GM19239 (cell line): ENCODE measurements at regions not wholly inside any gene's neighbourhood (a gene's known extent, or its start where the extent isn't known, plus 50 kb on each side); places are given as distances from the start of the nearest gene placed in this dataset.

Source experiments
- DNase-seq: peaks from one replicate; pipeline ENCODE4 v3.0.0; 2011; ENCODE audit warnings: low spot score; ENCODE audit not compliant: insufficient read length
- FAIRE-seq: peaks from 2 replicates; lab custom pipeline; 2011; peaks lifted over from hg19 to GRCh38; lab: Jason Lieb, UNC

DNA sequence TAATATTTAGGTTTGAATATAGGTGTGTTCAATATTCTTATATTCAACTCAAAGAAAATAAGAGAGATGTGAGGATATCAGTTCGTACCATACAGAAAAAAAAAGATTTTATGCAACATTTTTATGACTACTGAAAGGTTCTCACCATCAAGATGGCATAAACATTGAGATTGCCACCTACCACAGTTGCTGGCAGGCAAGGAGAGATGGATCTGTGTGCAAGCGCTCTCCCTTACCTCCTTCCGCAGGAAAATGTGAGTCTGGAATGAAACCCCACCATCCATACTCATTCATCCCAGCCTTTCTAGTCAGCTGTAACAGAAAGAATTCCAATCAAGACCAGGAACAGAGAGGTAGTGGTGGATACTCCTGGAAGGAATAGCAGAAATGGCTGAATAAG, 376.9 kb downstream of the PPP3CA start:
- DNase-seq (no peak), FAIRE-seq (no peak)

GRCh38 chr4:100969925-100970324, 377.4 kb downstream of the PPP3CA start:
- DNase-seq (no peak), FAIRE-seq (no peak)

DNA sequence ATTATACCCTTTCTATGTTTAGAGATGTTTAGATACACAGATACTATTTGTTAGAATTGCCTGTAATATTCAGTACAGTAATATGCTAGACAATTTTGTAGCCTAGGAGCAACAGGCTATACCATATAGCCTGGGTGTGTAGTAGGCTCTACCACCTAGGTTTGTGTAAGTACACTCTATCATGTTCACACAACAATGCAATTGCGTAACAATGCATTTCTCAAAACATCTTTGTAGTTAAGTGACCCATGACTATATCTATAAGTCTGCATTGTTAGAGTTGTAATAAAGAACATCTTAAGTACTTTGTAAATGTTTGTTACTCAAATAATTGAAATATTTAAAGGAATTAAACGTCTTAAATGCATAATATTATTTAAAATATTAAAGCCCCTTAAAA, 379.3 kb downstream of the PPP3CA start:
- FAIRE-seq (no peak), DNase-seq (no peak)

- no peak for FAIRE-seq
- DNase-seq: no peak
Measured at GRCh38 chr4:100963627-100964026, 383.7 kb downstream of the PPP3CA start.

GRCh38 chr4:100962698-100963097, 384.6 kb downstream of the PPP3CA start:
- FAIRE-seq (no peak), DNase-seq (no peak)

GRCh38 chr4:100960232-100960631, 387.1 kb downstream of the PPP3CA start:
- DNase-seq: no peak
- no peak for FAIRE-seq

DNA sequence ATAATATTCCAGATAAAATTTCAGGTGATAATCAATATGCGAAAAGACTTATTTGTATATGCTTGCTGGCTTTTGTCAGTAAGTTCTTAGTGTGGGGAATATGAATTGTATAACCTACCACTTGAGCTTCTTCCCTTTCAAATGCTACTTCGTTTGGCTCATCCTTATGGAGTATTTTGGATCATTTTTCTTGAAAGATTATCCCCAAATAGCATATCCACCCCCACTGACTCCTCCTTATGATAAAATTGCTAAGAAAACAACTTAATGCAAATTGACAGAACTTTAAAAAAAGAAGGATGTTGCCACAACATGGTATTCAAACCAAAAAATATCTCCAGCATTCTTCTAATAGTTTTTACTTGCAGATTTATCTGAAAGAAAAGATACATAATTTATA, 393.3 kb downstream of the PPP3CA start:
- DNase-seq: no peak
- FAIRE-seq: no peak

DNA sequence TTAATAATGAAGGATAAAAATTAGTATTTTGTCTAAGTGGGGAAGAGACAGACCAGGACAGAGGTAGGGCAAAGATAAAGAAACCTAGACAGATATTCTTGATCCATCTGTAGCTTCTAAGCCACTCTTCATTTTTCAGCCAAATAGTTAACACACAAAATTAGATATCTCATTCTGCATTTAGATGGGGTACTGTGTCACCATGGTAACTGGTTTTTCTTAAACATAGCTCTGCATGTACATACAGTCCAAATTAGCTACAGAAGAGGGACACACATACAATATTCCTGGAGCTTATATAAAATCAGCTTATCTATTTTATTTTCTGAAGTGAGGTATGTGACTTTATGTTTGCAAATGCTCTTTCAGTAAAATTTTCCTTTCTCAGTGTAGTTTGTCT, 393.7 kb downstream of the PPP3CA start:
- DNase-seq (no peak), FAIRE-seq (no peak)

DNA sequence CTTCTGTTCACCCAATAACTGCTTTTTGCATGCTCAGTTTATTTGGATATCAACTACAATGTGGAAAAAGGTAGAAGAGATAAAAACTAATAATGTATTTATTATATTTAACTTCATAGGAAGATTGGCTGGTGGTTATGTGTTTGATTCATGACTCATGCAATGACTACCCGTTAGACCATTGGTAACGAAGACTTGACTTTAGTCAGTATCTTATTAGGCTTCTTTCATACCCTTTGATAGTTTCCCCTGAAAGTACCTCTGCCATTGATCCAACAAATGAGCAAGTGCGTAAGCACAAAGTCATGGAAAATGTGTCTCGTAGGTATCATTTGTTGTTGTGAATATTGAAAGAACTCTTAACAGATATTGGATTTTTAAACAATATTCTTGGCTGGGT, 394.7 kb downstream of the PPP3CA start:
- no peak for FAIRE-seq
- no peak for DNase-seq

DNA sequence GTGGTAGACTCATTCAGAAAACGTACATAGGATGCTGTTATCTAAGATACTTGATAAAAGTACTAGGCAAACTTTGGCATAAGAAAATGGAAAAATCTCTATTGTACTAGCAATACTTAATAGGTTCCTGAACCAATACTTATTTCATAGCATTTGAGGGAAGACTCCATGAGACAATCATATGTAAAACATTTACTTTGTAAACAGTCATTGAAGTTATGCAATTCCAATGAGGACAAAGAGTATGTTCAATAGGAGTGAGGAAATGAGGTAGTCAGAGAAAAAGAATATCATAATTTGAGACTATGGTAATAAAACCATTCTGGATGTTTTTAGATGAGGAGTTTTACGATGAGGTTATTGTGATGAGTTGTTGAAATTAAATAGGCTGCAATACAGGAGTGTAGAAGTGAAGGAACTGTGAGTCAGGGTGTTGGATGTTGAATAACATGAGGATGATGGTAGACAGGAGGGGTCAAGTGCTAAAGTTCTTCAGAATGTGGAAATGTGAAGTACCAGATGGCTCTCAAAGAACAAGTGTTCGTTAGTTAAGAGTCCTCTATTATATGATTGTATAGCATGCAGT, 397.9 kb downstream of the PPP3CA start:
- FAIRE-seq: no peak

GRCh38 chr4:100948911-100949310, 398.4 kb downstream of the PPP3CA start:
- DNase-seq (no peak), FAIRE-seq (no peak)

More for the DNA sequence above, 397.9 kb downstream of the PPP3CA start:
- no peak for DNase-seq

DNA sequence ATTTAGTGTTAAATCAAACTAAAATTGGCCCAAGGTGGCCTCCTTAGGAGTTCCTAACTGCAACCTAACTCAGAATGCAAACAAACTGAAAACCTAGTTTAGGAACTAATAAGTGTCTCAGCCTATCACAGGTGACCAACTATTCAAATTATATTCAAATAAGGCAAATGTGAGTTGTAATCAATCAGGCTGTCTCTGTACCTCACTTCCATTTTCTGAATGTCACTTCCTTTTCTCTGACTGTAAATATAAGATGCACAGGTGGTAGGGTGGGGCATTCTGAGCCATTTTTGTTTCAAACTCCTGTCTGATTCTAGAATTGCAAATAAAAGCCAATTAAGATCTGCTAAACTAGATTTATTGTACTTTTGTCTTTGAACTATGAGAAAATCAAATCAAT, 401.5 kb downstream of the PPP3CA start:
- no peak for FAIRE-seq

GRCh38 chr4:100938698-100939097, 408.6 kb downstream of the PPP3CA start:
- FAIRE-seq (no peak), DNase-seq (no peak)

More for the DNA sequence above, 401.5 kb downstream of the PPP3CA start:
- DNase-seq: no peak

DNA sequence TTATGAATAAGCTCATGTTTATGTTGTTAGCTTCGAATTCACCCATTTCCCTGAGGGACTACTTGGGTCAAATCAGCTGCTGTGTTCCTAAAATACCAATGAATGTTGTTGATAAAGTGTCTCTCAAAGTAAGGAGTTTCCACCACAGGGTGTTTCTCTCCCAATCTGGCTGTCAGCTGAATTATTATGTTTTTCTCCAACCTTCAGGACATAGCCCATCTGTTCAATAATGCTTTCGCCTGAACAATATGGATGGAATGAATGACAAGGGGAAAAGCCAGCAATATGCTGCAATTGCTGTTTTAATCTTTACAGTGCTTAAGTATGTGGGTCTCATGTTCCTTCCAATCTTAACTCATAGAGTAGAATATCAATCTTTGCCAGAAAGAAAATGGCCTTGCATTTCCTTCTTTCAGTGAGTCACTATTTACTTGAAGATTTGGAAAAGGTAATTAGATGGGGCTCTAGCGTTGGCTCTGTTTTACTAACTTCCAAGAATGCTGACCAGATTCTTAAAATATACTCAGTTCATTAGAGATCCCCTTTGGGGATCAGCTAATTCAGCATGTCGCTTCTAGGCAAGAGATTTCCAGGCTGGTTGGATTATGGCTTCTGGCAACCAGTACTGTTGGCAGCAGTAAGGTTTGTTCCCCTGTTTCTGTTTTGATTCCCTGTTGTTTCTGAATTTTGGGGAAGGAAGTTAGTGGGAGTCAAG, 410.5 kb downstream of the PPP3CA start:
- DNase-seq (no peak), FAIRE-seq (no peak)

DNA sequence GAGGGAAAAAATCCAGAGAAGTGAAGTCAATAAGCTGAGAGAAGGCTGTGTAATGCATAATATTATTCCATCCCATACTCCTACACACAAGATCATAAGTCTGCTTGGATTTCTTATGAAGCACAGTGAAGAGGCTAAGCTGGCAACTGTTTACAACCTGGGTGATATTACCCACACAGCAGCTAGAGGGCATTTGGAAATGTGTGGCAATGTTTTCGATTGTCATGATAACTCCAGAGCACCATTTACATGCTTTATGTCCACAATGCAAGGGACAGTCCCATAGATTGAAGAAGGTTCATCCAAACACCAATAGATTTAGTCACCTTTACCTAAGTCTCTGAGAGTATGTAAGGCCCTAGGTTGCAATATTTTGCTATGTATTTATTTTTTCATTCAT, 412.2 kb downstream of the PPP3CA start:
- peak; percentile 48 for FAIRE-seq
- no peak for DNase-seq

GRCh38 chr4:100933628-100934027, 413.7 kb downstream of the PPP3CA start:
- no peak for FAIRE-seq

GRCh38 chr4:100929758-100930157, 411.9 kb upstream of the EMCN start:
- FAIRE-seq (no peak), DNase-seq (no peak)

More at GRCh38 chr4:100933628-100934027, 413.7 kb downstream of the PPP3CA start:
- no peak for DNase-seq

DNA sequence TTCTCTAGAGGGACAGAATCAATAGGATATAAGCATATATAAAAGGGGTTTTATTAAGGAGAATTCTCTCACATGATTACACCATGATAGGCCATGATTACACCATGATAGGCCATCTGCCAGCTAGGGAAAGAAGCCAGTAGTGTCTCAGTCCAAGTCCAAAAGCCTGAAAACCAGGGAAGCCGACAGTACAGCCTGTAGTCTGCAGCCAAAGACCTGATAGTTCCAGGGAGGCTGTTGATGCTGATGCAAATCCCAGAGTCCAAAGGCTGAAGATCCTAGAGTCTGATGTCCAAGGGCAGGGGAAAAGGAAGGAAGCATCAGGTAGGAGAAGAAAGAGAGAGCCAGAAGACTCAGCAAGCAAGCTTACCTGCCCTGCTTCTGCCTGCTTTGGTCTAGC, 411.3 kb upstream of the EMCN start:
- DNase-seq (no peak), FAIRE-seq (no peak)

DNA sequence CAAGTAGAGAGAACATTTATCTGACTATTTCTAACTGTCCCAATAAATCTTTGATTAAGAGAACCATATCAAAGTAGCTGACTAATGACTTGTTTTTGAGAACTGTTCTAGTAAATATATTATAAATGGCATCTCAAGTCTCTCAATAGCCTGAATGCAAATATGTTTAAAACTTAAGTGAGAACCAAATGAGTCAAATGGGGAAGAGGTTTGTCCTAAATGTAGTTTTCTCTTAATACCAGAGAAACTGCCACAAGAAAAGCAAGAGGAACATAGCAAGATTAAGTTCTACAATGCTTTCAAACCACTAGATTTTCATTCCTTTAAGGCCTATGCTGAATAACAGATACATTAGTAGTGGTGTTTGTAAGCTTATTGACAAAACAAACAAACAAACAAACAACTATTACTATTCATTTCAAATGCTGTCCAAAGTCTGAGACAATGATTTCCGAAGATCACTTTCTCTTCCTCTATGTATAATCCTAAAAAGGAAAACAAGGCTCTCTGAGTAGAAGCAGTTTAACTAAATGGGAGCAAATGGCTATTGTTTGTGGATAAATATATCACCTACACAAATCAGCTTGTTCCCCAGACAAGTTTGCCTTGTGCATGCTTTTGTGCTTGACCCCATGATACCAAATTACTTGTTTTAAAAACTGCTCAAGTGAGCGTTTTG, 408.4 kb upstream of the EMCN start:
- FAIRE-seq (no peak), DNase-seq (no peak)

DNA sequence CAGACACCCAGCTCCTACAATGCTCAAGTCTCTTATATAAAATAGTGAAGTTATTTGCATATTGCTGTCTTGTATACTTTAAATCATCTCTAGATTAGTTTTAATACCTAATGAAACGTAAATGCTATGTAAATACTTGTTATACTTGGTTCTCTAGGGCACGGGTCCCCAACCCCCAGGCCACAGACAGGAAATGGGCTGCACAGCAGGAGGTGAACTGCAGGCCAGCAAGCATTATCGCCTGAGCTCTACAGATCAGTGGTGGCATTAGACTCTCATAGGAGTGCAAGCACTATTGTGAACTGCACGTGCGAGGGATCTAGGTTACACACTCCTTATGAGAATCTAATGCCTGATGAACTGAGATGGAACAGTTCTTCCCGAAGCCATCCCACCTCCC, 395.9 kb upstream of the EMCN start:
- DNase-seq (no peak), FAIRE-seq (no peak)

- DNase-seq (no peak), FAIRE-seq (no peak)
Measured at GRCh38 chr4:100908540-100908939, 390.7 kb upstream of the EMCN start.
